OCI-LY7 (cell line): ENCODE measurements at regions not wholly inside any gene's neighbourhood (a gene's known extent, or its start where the extent isn't known, plus 50 kb on each side); places are given as distances from the start of the nearest gene placed in this dataset.

ENCODE experiments used
- BruUV-seq: library from RNA; stranded (reverse); fragments of 400-500 nt; replicated peaks from 2 replicates; lab custom pipeline; 2021; lab: Mats Ljungman, UMichigan
- CTCF ChIA-PET: fragments of 300-600 bp; sonication (Branson Sonifier 250); formaldehyde crosslinking; loops from one replicate; lab custom pipeline; 2022; ENCODE audit warnings: antibody characterized with exemption; ENCODE audit not compliant: unreplicated experiment; lab: Charles Lee
- POLR2A ChIA-PET: fragments of 300-600 bp; sonication (Branson Sonifier 250); formaldehyde crosslinking; loops from one replicate; lab custom pipeline; 2022; ENCODE audit warnings: antibody characterized with exemption; lab: Charles Lee
- DNase-seq: peaks from one replicate; pipeline ENCODE4 v3.0.0-alpha.2; 2015; ENCODE audit warnings: low spot score
- H2AFZ ChIP-seq: fragments of 200-600 bp; sonication (generic), shearing (Covaris generic); 2 replicates; pipeline ENCODE4 v1.6.1; 2014; ENCODE audit warnings: mild to moderate bottlenecking, antibody characterized with exemption, low read length, moderate library complexity
- H3K27ac ChIP-seq: fragments of 200-600 bp; sonication (generic); 2 replicates; pipeline ENCODE4 v1.5.1; 2014; ENCODE audit warnings: mixed run types, low read depth, mild to moderate bottlenecking, moderate library complexity, low read length, inconsistent platforms; ENCODE audit not compliant: poor library complexity, severe bottlenecking
- H3K36me3 ChIP-seq: fragments of 200-600 bp; sonication (generic); 2 replicates; pipeline ENCODE4 v1.6.1; 2014; ENCODE audit warnings: mild to moderate bottlenecking, antibody characterized with exemption, low read length, moderate library complexity, mixed read lengths; ENCODE audit not compliant: insufficient read depth
- H3K4me1 ChIP-seq: fragments of 200-600 bp; sonication (generic); 2 replicates; pipeline ENCODE4 v1.5.1; 2014; ENCODE audit warnings: mild to moderate bottlenecking, low read length; ENCODE audit not compliant: insufficient read depth, poor library complexity, severe bottlenecking
- H3K4me2 ChIP-seq: fragments of 200-600 bp; sonication (generic); 2 replicates; pipeline ENCODE4 v1.6.1; 2014; ENCODE audit warnings: mild to moderate bottlenecking, low read length
- H3K4me3 ChIP-seq: fragments of 200-600 bp; sonication (generic); 2 replicates; pipeline ENCODE4 v1.5.1; 2014; ENCODE audit warnings: mild to moderate bottlenecking, low read depth, low read length; ENCODE audit not compliant: poor library complexity, severe bottlenecking
- H3K79me2 ChIP-seq: fragments of 200-600 bp; sonication (generic); 2 replicates; pipeline ENCODE4 v1.6.1; 2016; ENCODE audit warnings: low read depth, mild to moderate bottlenecking, low read length, moderate library complexity, mixed read lengths; ENCODE audit not compliant: insufficient read depth
- H3K9me2 ChIP-seq: fragments of 200-600 bp; sonication (generic); 2 replicates; pipeline ENCODE4 v1.6.1; 2016; ENCODE audit warnings: mild to moderate bottlenecking, low read length, mixed read lengths; ENCODE audit not compliant: insufficient read depth
- H3K9me3 ChIP-seq: fragments of 200-600 bp; sonication (generic); 2 replicates; pipeline ENCODE4 v1.6.1; 2014; ENCODE audit warnings: mild to moderate bottlenecking, mixed run types, low read length, mixed read lengths
- H4K20me1 ChIP-seq: fragments of 200-600 bp; sonication (generic); 2 replicates; pipeline ENCODE4 v1.6.1; 2014; ENCODE audit warnings: mild to moderate bottlenecking, antibody characterized with exemption, low read length, moderate library complexity, mixed read lengths; ENCODE audit not compliant: insufficient read depth
- CTCF ChIP-seq: fragments of 200-600 bp; sonication (generic); conservative IDR thresholded peaks from 2 replicates; pipeline ENCODE4 v1.5.1; 2014; ENCODE audit warnings: mild to moderate bottlenecking, antibody characterized with exemption, low read length, moderate library complexity, mixed read lengths
- EZH2phosphoT487 ChIP-seq: fragments of 200-600 bp; sonication (generic); IDR thresholded peaks from 2 replicates; pipeline ENCODE4 v1.6.1; 2018; ENCODE audit warnings: low read depth, borderline replicate concordance, mild to moderate bottlenecking, mixed run types, antibody characterized with exemption, low read length, moderate library complexity, mixed read lengths
- intact Hi-C: fragments of 100-400 bp; cut with micrococcal nuclease; formaldehyde crosslinking; loops from one replicate; pipeline ENCODE4 v1.10.0; 2022; ENCODE audit not compliant: unreplicated experiment

- ChIA-PET POLR2A (no interaction called here), CTCF (no interaction called here)
- Histone ChIP-seq H3K4me3 (no peak overlapping the region), H3K4me1 (no peaks in the 10 kb centered on the region), H2AFZ (no peak overlapping the region), H3K9me3 (no peaks in the 10 kb centered on the region), H3K4me2 (no peak overlapping the region), H3K36me3 (no peaks in the 10 kb centered on the region), H4K20me1 (no peaks in the 10 kb centered on the region), H3K79me2 (no peaks in the 10 kb centered on the region), H3K9me2 (no peaks in the 10 kb centered on the region), H3K27ac (no peak overlapping the region)
- no peak for TF ChIP-seq EZH2phosphoT487
- no peak for TF ChIP-seq CTCF
- intact Hi-C loops: no loop called here
- DNase-seq: no peak
- no TSS peak for BruUV-seq
These were observed 534.4 kb downstream of the MN1 start for GRCh38 chr22:27267145-27267544.

- Histone ChIP-seq H3K4me3 (no peak overlapping the region), H2AFZ (no peak overlapping the region), H3K4me2 (no peak overlapping the region), H3K4me1 (no peaks in the 10 kb centered on the region), H3K79me2 (no peaks in the 10 kb centered on the region), H3K27ac (no peak overlapping the region), H3K9me3 (no peaks in the 10 kb centered on the region), H4K20me1 (no peaks in the 10 kb centered on the region), H3K36me3 (no peaks in the 10 kb centered on the region), H3K9me2 (no peaks in the 10 kb centered on the region)
- no peak for TF ChIP-seq EZH2phosphoT487
- no peak for TF ChIP-seq CTCF
- CTCF ChIA-PET: no interaction called here
- no TSS peak for BruUV-seq
- intact Hi-C loops: no loop called here
- POLR2A ChIA-PET: no interaction called here
- no peak for DNase-seq
These were observed 531.6 kb downstream of the MN1 start for GRCh38 chr22:27269751-27270543.

GRCh38 chr22:27270818-27271510 is 530.6 kb downstream of the MN1 start:
- H3K9me3 ChIP-seq: no peaks in the 10 kb centered on the region
- no TSS peak for BruUV-seq
- H3K4me3 ChIP-seq: no peak overlapping the region
- no peak overlapping the region for H2AFZ ChIP-seq
- H3K4me1 ChIP-seq: no peaks in the 10 kb centered on the region
- no peaks in the 10 kb centered on the region for H3K79me2 ChIP-seq
- H3K4me2 ChIP-seq: no peak overlapping the region
- H3K27ac ChIP-seq: no peak overlapping the region
- CTCF ChIA-PET: no interaction called here
- POLR2A ChIA-PET: interaction anchor here (0.6 kb wide), 1 partner anchor 606 kb away, joined by 3 read pairs; no protein-coding TSS in a partner anchor
- intact Hi-C loops: no loop called here
- H4K20me1 ChIP-seq: no peaks in the 10 kb centered on the region
- H3K36me3 ChIP-seq: no peaks in the 10 kb centered on the region
- no peak for DNase-seq
- no peaks in the 10 kb centered on the region for H3K9me2 ChIP-seq
- no peak for TF ChIP-seq CTCF
- TF ChIP-seq EZH2phosphoT487: no peak
